WTC11 (cell line): ENCODE measurements at regions not wholly inside any gene's neighbourhood (a gene's known extent, or its start where the extent isn't known, plus 50 kb on each side); places are given as distances from the start of the nearest gene placed in this dataset.

Experiments used
- ATAC-seq: fragments of 200-7000 bp; cut with Tn5 transposase; 2 replicates; pipeline ENCODE4 v1.10.0; 2021; ENCODE audit warnings: mild to moderate bottlenecking, moderate library complexity
- CTCF ChIA-PET: fragments of 300-600 bp; sonication (Branson Sonifier 250); formaldehyde crosslinking; loops from one replicate; lab custom pipeline; 2021; ENCODE audit warnings: antibody characterized with exemption; lab: Charles Lee
- POLR2A ChIA-PET: fragments of 350-600 bp; sonication (Branson Sonifier 250); formaldehyde crosslinking; loops from one replicate; lab custom pipeline; 2021; ENCODE audit warnings: antibody characterized with exemption; lab: Charles Lee
- DNase-seq: peaks from one replicate; pipeline ENCODE4 v3.0.0; 2021; ENCODE audit warnings: low spot score
- H3K27ac Mint-ChIP-seq: 2 replicates; pipeline ENCODE4 v1.8.0; 2021; ENCODE audit warnings: mixed read lengths
- H3K27me3 Mint-ChIP-seq: 2 replicates; pipeline ENCODE4 v1.8.0; 2021; ENCODE audit warnings: low read depth, mild to moderate bottlenecking, moderate library complexity, mixed read lengths
- H3K36me3 Mint-ChIP-seq: 2 replicates; pipeline ENCODE4 v1.8.0; 2021; ENCODE audit warnings: mixed read lengths
- H3K4me1 Mint-ChIP-seq: 2 replicates; pipeline ENCODE4 v1.8.0; 2022; ENCODE audit warnings: mixed read lengths
- H3K4me3 Mint-ChIP-seq: 2 replicates; pipeline ENCODE4 v1.8.0; 2021; ENCODE audit warnings: mild to moderate bottlenecking, moderate library complexity, mixed read lengths
- H3K9me3 Mint-ChIP-seq: 2 replicates; pipeline ENCODE4 v1.8.0; 2021; ENCODE audit warnings: mixed read lengths
- ETV6 ChIP-seq: sonication (generic); formaldehyde crosslinking; IDR thresholded peaks from 2 replicates; pipeline ENCODE4 v1.8.1; 2022; ENCODE audit warnings: mild to moderate bottlenecking, missing genetic modification reagents
- FOXP1 ChIP-seq: sonication (generic); formaldehyde crosslinking; IDR thresholded peaks from 2 replicates; pipeline ENCODE4 v1.8.0; 2022; ENCODE audit warnings: missing genetic modification reagents, mild to moderate bottlenecking, moderate library complexity, borderline replicate concordance
- NR1H2 ChIP-seq: sonication (generic); formaldehyde crosslinking; IDR thresholded peaks from 2 replicates; pipeline ENCODE4 v1.9.0; 2021; ENCODE audit warnings: mild to moderate bottlenecking, moderate library complexity, missing genetic modification reagents
- NR2C2 ChIP-seq: sonication (generic); formaldehyde crosslinking; IDR thresholded peaks from 2 replicates; pipeline ENCODE4 v1.8.0; 2022; ENCODE audit warnings: mild to moderate bottlenecking, missing genetic modification reagents
- RELA ChIP-seq: sonication (generic); formaldehyde crosslinking; IDR thresholded peaks from 2 replicates; pipeline ENCODE4 v1.8.1; 2022; ENCODE audit warnings: missing genetic modification reagents, mild to moderate bottlenecking, borderline replicate concordance
- TCF7 ChIP-seq: sonication (generic); formaldehyde crosslinking; IDR thresholded peaks from 2 replicates; pipeline ENCODE4 v1.8.0; 2022; ENCODE audit warnings: mild to moderate bottlenecking, low read depth, missing genetic modification reagents, moderate library complexity
- TEAD4 ChIP-seq: sonication (generic); formaldehyde crosslinking; IDR thresholded peaks from 2 replicates; pipeline ENCODE4 v1.8.0; 2022; ENCODE audit warnings: mild to moderate bottlenecking, missing genetic modification reagents
- USF2 ChIP-seq: sonication (generic); formaldehyde crosslinking; IDR thresholded peaks from 2 replicates; pipeline ENCODE4 v1.8.1; 2023; ENCODE audit warnings: mild to moderate bottlenecking, missing genetic modification reagents, moderate library complexity
- ZBTB43 ChIP-seq: sonication (generic); formaldehyde crosslinking; IDR thresholded peaks from 2 replicates; pipeline ENCODE4 v1.8.1; 2023; ENCODE audit warnings: mild to moderate bottlenecking, missing genetic modification reagents
- ZNF121 ChIP-seq: sonication (generic); formaldehyde crosslinking; IDR thresholded peaks from 2 replicates; pipeline ENCODE4 v1.8.0; 2023; ENCODE audit warnings: missing genetic modification reagents
- ZNF138 ChIP-seq: sonication (generic); formaldehyde crosslinking; conservative IDR thresholded peaks from 2 replicates; pipeline ENCODE4 v1.8.1; 2022; ENCODE audit warnings: mild to moderate bottlenecking, moderate library complexity, missing genetic modification reagents
- ZNF423 ChIP-seq: fragments of 250-450 bp; sonication (Bioruptor Pico); IDR thresholded peaks from 2 replicates; pipeline ENCODE4 v2.1.2; 2022; ENCODE audit warnings: mild to moderate bottlenecking, moderate library complexity
- TF ChIP-seq, protein P1 (sequence below): sonication (generic); formaldehyde crosslinking; IDR thresholded peaks from 2 replicates; pipeline ENCODE4 v1.8.0; 2022; ENCODE audit warnings: mild to moderate bottlenecking, missing genetic modification reagents
- TF ChIP-seq, protein P2 (sequence below): sonication (generic); formaldehyde crosslinking; IDR thresholded peaks from 2 replicates; pipeline ENCODE4 v1.8.0; 2023; ENCODE audit warnings: missing genetic modification reagents
- TF ChIP-seq, protein P3 (sequence below): sonication (generic); formaldehyde crosslinking; IDR thresholded peaks from 2 replicates; pipeline ENCODE4 v1.8.1; 2023; ENCODE audit warnings: mild to moderate bottlenecking, moderate library complexity, missing genetic modification reagents
- TF ChIP-seq, protein P4 (sequence below): fragments of 250-450 bp; sonication (Bioruptor Pico); IDR thresholded peaks from 2 replicates; pipeline ENCODE4 v1.9.0; 2021; ENCODE audit warnings: mild to moderate bottlenecking, borderline replicate concordance

DNA sequence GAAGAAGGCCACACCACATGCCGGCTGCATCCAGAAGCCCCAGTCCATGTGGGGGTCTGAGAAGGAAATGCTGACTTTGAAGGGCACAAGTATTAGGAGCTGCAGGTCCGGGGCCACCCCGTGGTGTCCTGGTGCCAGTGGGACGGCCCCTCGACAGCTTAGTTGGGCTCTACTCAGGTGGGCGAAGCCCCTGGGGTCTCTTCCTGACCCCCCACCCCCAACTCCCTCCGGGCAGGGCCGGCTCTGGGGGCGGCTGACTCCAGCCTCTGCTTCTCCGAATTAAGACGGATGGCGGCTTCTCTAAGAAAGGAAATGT lies 62.1 kb upstream of the TTC34 start (continued):
- no peak for TF ChIP-seq USF2

- DNase-seq = no peak
- H3K27me3 Mint-ChIP-seq = no peaks in the 10 kb centered on the region; the same call in 1 of the 2 replicates
- H3K4me3 Mint-ChIP-seq = no peak overlapping the region
- TF ChIP-seq FOXP1 = no peak
- no peak for TF ChIP-seq ZNF138
- TF ChIP-seq TEAD4 (CRISPR knock-in tag) = no peak
- TF ChIP-seq, protein P1, sequence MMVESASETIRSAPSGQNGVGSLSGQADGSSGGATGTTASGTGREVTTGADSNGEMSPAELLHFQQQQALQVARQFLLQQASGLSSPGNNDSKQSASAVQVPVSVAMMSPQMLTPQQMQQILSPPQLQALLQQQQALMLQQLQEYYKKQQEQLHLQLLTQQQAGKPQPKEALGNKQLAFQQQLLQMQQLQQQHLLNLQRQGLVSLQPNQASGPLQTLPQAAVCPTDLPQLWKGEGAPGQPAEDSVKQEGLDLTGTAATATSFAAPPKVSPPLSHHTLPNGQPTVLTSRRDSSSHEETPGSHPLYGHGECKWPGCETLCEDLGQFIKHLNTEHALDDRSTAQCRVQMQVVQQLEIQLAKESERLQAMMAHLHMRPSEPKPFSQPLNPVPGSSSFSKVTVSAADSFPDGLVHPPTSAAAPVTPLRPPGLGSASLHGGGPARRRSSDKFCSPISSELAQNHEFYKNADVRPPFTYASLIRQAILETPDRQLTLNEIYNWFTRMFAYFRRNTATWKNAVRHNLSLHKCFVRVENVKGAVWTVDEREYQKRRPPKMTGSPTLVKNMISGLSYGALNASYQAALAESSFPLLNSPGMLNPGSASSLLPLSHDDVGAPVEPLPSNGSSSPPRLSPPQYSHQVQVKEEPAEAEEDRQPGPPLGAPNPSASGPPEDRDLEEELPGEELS (CRISPR knock-in tag) = no peak
- no peak for TF ChIP-seq ETV6 (CRISPR knock-in tag)
- TF ChIP-seq, protein P2, sequence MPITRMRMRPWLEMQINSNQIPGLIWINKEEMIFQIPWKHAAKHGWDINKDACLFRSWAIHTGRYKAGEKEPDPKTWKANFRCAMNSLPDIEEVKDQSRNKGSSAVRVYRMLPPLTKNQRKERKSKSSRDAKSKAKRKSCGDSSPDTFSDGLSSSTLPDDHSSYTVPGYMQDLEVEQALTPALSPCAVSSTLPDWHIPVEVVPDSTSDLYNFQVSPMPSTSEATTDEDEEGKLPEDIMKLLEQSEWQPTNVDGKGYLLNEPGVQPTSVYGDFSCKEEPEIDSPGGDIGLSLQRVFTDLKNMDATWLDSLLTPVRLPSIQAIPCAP (CRISPR knock-in tag) = no peak
- TF ChIP-seq ZNF423 (CRISPR knock-in tag) = no peak
- TF ChIP-seq, protein P3, sequence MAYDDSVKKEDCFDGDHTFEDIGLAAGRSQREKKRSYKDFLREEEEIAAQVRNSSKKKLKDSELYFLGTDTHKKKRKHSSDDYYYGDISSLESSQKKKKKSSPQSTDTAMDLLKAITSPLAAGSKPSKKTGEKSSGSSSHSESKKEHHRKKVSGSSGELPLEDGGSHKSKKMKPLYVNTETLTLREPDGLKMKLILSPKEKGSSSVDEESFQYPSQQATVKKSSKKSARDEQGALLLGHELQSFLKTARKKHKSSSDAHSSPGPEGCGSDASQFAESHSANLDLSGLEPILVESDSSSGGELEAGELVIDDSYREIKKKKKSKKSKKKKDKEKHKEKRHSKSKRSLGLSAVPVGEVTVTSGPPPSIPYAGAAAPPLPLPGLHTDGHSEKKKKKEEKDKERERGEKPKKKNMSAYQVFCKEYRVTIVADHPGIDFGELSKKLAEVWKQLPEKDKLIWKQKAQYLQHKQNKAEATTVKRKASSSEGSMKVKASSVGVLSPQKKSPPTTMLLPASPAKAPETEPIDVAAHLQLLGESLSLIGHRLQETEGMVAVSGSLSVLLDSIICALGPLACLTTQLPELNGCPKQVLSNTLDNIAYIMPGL (CRISPR knock-in tag) = no peak
- TF ChIP-seq NR1H2 (CRISPR knock-in tag) = no peak
- TF ChIP-seq TCF7 (CRISPR knock-in tag) = no peak
- H3K36me3 Mint-ChIP-seq = peaks cover 10% of the 10 kb centered on the region; the same call in 1 of the 2 replicates
- ChIA-PET POLR2A (no interaction called here), CTCF (interaction anchor here (0.7 kb wide), 1 partner anchor 78 kb away, joined by 3 read pairs; no protein-coding TSS in a partner anchor)
- no peak overlapping the region for H3K27ac Mint-ChIP-seq
- no peak for ATAC-seq
- H3K9me3 Mint-ChIP-seq = no peaks in the 10 kb centered on the region
- no peaks in the 10 kb centered on the region for H3K4me1 Mint-ChIP-seq
These were observed 62.9 kb upstream of the TTC34 start for GRCh38 chr1:2864203-2864905.

- ChIA-PET POLR2A (no interaction called here), CTCF (no interaction called here)
- Mint-ChIP-seq H3K36me3 (peaks cover 10% of the 10 kb centered on the region; the same call in 1 of the 2 replicates), H3K4me1 (no peaks in the 10 kb centered on the region), H3K4me3 (no peak overlapping the region), H3K9me3 (no peaks in the 10 kb centered on the region), H3K27ac (no peak overlapping the region; the same call in 1 of the 2 replicates), H3K27me3 (no peaks in the 10 kb centered on the region; the same call in 1 of the 2 replicates)
- ATAC-seq (no peak), DNase-seq (no peak)
- TF ChIP-seq TCF7 (CRISPR knock-in tag) (no peak), NR2C2 (CRISPR knock-in tag) (no peak), ZNF121 (CRISPR knock-in tag) (no peak), ZBTB43 (no peak), RELA (CRISPR knock-in tag) (no peak)
- TF ChIP-seq, protein P4, sequence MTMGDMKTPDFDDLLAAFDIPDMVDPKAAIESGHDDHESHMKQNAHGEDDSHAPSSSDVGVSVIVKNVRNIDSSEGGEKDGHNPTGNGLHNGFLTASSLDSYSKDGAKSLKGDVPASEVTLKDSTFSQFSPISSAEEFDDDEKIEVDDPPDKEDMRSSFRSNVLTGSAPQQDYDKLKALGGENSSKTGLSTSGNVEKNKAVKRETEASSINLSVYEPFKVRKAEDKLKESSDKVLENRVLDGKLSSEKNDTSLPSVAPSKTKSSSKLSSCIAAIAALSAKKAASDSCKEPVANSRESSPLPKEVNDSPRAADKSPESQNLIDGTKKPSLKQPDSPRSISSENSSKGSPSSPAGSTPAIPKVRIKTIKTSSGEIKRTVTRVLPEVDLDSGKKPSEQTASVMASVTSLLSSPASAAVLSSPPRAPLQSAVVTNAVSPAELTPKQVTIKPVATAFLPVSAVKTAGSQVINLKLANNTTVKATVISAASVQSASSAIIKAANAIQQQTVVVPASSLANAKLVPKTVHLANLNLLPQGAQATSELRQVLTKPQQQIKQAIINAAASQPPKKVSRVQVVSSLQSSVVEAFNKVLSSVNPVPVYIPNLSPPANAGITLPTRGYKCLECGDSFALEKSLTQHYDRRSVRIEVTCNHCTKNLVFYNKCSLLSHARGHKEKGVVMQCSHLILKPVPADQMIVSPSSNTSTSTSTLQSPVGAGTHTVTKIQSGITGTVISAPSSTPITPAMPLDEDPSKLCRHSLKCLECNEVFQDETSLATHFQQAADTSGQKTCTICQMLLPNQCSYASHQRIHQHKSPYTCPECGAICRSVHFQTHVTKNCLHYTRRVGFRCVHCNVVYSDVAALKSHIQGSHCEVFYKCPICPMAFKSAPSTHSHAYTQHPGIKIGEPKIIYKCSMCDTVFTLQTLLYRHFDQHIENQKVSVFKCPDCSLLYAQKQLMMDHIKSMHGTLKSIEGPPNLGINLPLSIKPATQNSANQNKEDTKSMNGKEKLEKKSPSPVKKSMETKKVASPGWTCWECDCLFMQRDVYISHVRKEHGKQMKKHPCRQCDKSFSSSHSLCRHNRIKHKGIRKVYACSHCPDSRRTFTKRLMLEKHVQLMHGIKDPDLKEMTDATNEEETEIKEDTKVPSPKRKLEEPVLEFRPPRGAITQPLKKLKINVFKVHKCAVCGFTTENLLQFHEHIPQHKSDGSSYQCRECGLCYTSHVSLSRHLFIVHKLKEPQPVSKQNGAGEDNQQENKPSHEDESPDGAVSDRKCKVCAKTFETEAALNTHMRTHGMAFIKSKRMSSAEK (CRISPR knock-in tag) = no peak
These were observed 63.5 kb upstream of the TTC34 start for GRCh38 chr1:2865000-2865399.
